ENCODE measurements at regions not wholly inside any gene's neighbourhood (a gene's known extent, or its start where the extent isn't known, plus 50 kb on each side); places are given as distances from the start of the nearest gene placed in this dataset.

- no peak for TF ChIP-seq CTCF (IDR thresholded peaks at IDR 0.05; ENCODE audit: insufficient read depth, low read length)
- TF ChIP-seq GABPA (IDR thresholded peaks at IDR 0.05; ENCODE audit: low read depth) = no peak
- no peak for TF ChIP-seq REST (IDR thresholded peaks at IDR 0.05; ENCODE audit: insufficient replicate concordance, low read depth)
- TF ChIP-seq POLR2AphosphoS5 (IDR thresholded peaks at IDR 0.05; ENCODE audit: low read depth) = no peak
Observed at GRCh38 chr5:56606192-56606591, 209.2 kb upstream of the MAP3K1 start.

All from HL-60 (cell line).